ENCODE measurements at regions not wholly inside any gene's neighbourhood (a gene's known extent, or its start where the extent isn't known, plus 50 kb on each side); places are given as distances from the start of the nearest gene placed in this dataset.
"Not testable (repeated sequence)": the region's sequence is repeated elsewhere in the genome, so short reads cannot be mapped to it uniquely, and the experiment has no call there.

GRCh38 chr15:62517541-62517940 is 352.5 kb upstream of the C2CD4B start:
- WGBS, 4 donors, result 92 to 100% (median 98%) methylated on average over 1 of the region's 1 CpG
- ATAC-seq, result no peak
- Histone ChIP-seq H3K4me3 (no peak overlapping the region), H3K36me3 (no peaks in the 10 kb centered on the region), H3K27ac (no peak overlapping the region), H3K9me3 (no peaks in the 10 kb centered on the region), H3K27me3 (no peaks in the 10 kb centered on the region), H3K4me1 (peaks cover 0 to 33% (median 6%) of the 10 kb centered on the region in 12 donors)
- intact Hi-C loops (cut with DNase I), result no loop called here
- TF ChIP-seq, protein P1, sequence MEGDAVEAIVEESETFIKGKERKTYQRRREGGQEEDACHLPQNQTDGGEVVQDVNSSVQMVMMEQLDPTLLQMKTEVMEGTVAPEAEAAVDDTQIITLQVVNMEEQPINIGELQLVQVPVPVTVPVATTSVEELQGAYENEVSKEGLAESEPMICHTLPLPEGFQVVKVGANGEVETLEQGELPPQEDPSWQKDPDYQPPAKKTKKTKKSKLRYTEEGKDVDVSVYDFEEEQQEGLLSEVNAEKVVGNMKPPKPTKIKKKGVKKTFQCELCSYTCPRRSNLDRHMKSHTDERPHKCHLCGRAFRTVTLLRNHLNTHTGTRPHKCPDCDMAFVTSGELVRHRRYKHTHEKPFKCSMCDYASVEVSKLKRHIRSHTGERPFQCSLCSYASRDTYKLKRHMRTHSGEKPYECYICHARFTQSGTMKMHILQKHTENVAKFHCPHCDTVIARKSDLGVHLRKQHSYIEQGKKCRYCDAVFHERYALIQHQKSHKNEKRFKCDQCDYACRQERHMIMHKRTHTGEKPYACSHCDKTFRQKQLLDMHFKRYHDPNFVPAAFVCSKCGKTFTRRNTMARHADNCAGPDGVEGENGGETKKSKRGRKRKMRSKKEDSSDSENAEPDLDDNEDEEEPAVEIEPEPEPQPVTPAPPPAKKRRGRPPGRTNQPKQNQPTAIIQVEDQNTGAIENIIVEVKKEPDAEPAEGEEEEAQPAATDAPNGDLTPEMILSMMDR (IDR thresholded peaks at IDR 0.05), result no peak
- no peak for TF ChIP-seq POLR2A (IDR thresholded peaks at IDR 0.05)
- DNase-seq, result no peak

GRCh38 chr15:62518666-62519065 is 353.6 kb upstream of the C2CD4B start:
- ATAC-seq; H3K27ac ChIP-seq; DNase-seq; H3K9me3 ChIP-seq; intact Hi-C loops (cut with DNase I); H3K36me3 ChIP-seq; H3K27me3 ChIP-seq; H3K4me3 ChIP-seq: not testable (repeated sequence)
- WGBS, 4 donors, result 93 to 97% (median 95%) methylated on average over 6 of the region's 6 CpGs
- H3K4me1 ChIP-seq, result peaks cover 0 to 28% (median 4%) of the 10 kb centered on the region in 12 donors

- Histone ChIP-seq H3K4me1 (peaks cover 0 to 17% (median 1%) of the 10 kb centered on the region in 12 donors), H3K27ac (no peak overlapping the region), H3K9me3 (no peaks in the 10 kb centered on the region), H3K27me3 (no peaks in the 10 kb centered on the region), H3K36me3 (no peaks in the 10 kb centered on the region), H3K4me3 (no peak overlapping the region)
- no peak for ATAC-seq
- no peak for DNase-seq
- intact Hi-C loops (cut with DNase I), result no loop called here
- TF ChIP-seq, protein P1 (IDR thresholded peaks at IDR 0.05), result no peak
- no peak for TF ChIP-seq POLR2A (IDR thresholded peaks at IDR 0.05)
- WGBS, 4 donors, result 73 to 94% (median 80%) methylated on average over 4 of the region's 4 CpGs
Observed at GRCh38 chr15:62519900-62520299, 354.8 kb upstream of the C2CD4B start.

DNA sequence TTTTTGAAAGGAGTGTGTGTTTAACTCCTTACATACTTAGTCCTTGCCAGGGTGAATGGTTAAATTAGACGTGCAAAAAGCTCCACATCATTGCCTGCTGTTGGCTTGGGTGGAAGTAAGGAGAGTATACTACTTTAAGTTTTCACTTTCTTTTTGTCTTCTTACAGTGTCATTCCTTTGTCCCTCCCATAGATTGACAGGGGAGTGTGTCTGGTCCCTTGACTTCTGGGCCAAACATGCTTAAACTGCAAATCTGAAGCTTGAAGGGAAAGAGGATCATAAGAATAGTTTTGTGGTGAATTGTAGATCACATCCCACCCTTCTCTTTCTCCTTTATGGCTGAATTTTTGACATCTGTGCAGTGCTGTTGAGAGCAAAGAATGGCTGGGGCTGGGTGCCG is 355.8 kb upstream of the C2CD4B start:
- no peak for TF ChIP-seq POLR2A (IDR thresholded peaks at IDR 0.05)
- TF ChIP-seq, protein P1 (IDR thresholded peaks at IDR 0.05), result no peak
- intact Hi-C loops (cut with DNase I), result no loop called here
- H3K27ac ChIP-seq, result no peak overlapping the region
- WGBS, 4 donors, result 89 to 98% (median 95%) methylated on average over 2 of the region's 2 CpGs
- no peak overlapping the region for H3K4me3 ChIP-seq
- H3K4me1 ChIP-seq, result peaks cover 0 to 11% (median under 1%) of the 10 kb centered on the region in 12 donors
- ATAC-seq, result no peak
- no peaks in the 10 kb centered on the region for H3K27me3 ChIP-seq
- no peak for DNase-seq
- H3K36me3 ChIP-seq, result no peaks in the 10 kb centered on the region
- H3K9me3 ChIP-seq, result no peaks in the 10 kb centered on the region

GRCh38 chr15:62521396-62521795 is 356.3 kb upstream of the C2CD4B start:
- 93 to 98% (median 96%) methylated on average over 2 of the region's 2 CpGs for WGBS, 4 donors
- intact Hi-C loops (cut with DNase I), result no loop called here

More at GRCh38 chr15:62521396-62521795, 356.3 kb upstream of the C2CD4B start:
- no peak overlapping the region for H3K27ac ChIP-seq
- H3K36me3 ChIP-seq, result no peaks in the 10 kb centered on the region
- TF ChIP-seq POLR2A (IDR thresholded peaks at IDR 0.05), result no peak
- TF ChIP-seq, protein P1 (IDR thresholded peaks at IDR 0.05), result no peak
- no peaks in the 10 kb centered on the region for H3K27me3 ChIP-seq
- H3K9me3 ChIP-seq, result no peaks in the 10 kb centered on the region
- peaks cover 0 to 7% (median 0%) of the 10 kb centered on the region in 12 donors for H3K4me1 ChIP-seq
- no peak overlapping the region for H3K4me3 ChIP-seq
- ATAC-seq (no peak), DNase-seq (no peak)

All from heart left ventricle (tissue), 16 donors.